ENCODE measurements at regions not wholly inside any gene's neighbourhood (a gene's known extent, or its start where the extent isn't known, plus 50 kb on each side); places are given as distances from the start of the nearest gene placed in this dataset.
"Not testable (repeated sequence)": the region's sequence is repeated elsewhere in the genome, so short reads cannot be mapped to it uniquely, and the experiment has no call there.

DNA sequence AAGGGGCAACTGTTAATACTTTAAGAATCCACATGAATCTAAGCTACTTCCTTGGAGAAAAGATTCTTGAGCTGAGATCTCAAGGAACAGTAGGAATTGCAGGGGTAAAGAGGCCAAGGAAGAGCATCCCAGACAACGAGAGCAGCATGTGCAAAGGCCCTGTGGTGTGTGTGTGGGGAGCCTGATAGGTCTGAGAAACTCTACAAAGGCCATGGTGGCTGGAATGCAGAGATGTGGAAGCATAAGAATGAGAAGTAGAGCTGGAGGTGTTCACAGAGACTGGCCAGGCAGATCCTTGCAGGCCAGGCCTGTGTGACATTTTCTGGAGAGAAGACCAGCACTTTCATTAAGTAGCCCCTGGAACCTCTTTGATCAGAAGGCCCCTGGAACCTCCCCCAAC lies 105.8 kb upstream of the GRK3 start:
- TF ChIP-seq, protein P1, sequence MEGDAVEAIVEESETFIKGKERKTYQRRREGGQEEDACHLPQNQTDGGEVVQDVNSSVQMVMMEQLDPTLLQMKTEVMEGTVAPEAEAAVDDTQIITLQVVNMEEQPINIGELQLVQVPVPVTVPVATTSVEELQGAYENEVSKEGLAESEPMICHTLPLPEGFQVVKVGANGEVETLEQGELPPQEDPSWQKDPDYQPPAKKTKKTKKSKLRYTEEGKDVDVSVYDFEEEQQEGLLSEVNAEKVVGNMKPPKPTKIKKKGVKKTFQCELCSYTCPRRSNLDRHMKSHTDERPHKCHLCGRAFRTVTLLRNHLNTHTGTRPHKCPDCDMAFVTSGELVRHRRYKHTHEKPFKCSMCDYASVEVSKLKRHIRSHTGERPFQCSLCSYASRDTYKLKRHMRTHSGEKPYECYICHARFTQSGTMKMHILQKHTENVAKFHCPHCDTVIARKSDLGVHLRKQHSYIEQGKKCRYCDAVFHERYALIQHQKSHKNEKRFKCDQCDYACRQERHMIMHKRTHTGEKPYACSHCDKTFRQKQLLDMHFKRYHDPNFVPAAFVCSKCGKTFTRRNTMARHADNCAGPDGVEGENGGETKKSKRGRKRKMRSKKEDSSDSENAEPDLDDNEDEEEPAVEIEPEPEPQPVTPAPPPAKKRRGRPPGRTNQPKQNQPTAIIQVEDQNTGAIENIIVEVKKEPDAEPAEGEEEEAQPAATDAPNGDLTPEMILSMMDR (IDR thresholded peaks at IDR 0.05; ENCODE audit: control extremely low read depth in 1 of 3, insufficient read depth in 1 of 3, low read depth in 1 of 3, low read length in 3 of 3), result not testable (repeated sequence)
- TF ChIP-seq FOSL1 (IDR thresholded peaks at IDR 0.05; ENCODE audit: insufficient read depth, low read depth, low read length); SRF (IDR thresholded peaks at IDR 0.05; ENCODE audit: low read depth, low read length); EZH2 (IDR thresholded peaks at IDR 0.05; ENCODE audit: low read depth, low read length, severe bottlenecking); USF2 (IDR thresholded peaks at IDR 0.05; ENCODE audit: low read length); RAD21 (IDR thresholded peaks at IDR 0.05 in 1 of 2, conservative IDR thresholded peaks at IDR 0.05 in 1 of 2; ENCODE audit: low read depth in 2 of 2, low read length in 2 of 2); SIN3A (conservative IDR thresholded peaks at IDR 0.05 in 1 of 2, IDR thresholded peaks at IDR 0.05 in 1 of 2; ENCODE audit: low read depth in 1 of 2, low read length in 2 of 2); CHD2 (IDR thresholded peaks at IDR 0.05; ENCODE audit: low read length); SP1 (IDR thresholded peaks at IDR 0.05; ENCODE audit: low read depth, low read length); EP300 (IDR thresholded peaks at IDR 0.05; ENCODE audit: borderline replicate concordance in 1 of 2, low read depth in 2 of 2, low read length in 2 of 2); POLR2AphosphoS5 (IDR thresholded peaks at IDR 0.05; ENCODE audit: low read depth, low read length); POLR2A (IDR thresholded peaks at IDR 0.05; ENCODE audit: control extremely low read depth in 1 of 2, low read depth in 2 of 2, low read length in 2 of 2); YY1 (IDR thresholded peaks at IDR 0.05; ENCODE audit: low read depth, low read length): not testable (repeated sequence)

All from H1 (cell line).